ENCODE measurements at regions not wholly inside any gene's neighbourhood (a gene's known extent, or its start where the extent isn't known, plus 50 kb on each side); places are given as distances from the start of the nearest gene placed in this dataset.

GRCh38 chr20:17795003-17795402 is 95.2 kb downstream of the BANF2 start:
- POLR2A ChIA-PET (ENCODE audit: partially characterized antibody) = no interaction called here
- no peaks in the 10 kb centered on the region for H3K79me1 ChIP-seq (ENCODE audit: low read depth, low read length)
- no peaks in the 10 kb centered on the region for H4K20me1 ChIP-seq (replicated peaks in 1 of 2; ENCODE audit: control insufficient read depth in 1 of 2, insufficient read depth in 2 of 2, low read length in 2 of 2)
- H4K8ac ChIP-seq (ENCODE audit: extremely low read depth, insufficient read depth, low read length) = no peak overlapping the region
- H3K4ac ChIP-seq (replicated peaks; ENCODE audit: insufficient read length, low read depth, low read length) = no peak overlapping the region
- H2AK5ac ChIP-seq (ENCODE audit: low read depth, low read length) = no peak overlapping the region
- no peak overlapping the region for H3K4me2 ChIP-seq (ENCODE audit: insufficient read depth in 1 of 2, low read depth in 2 of 2, low read length in 2 of 2)
- no peak overlapping the region for H4K91ac ChIP-seq (replicated peaks; ENCODE audit: insufficient read length, low read length)
- no peak overlapping the region for H3K23ac ChIP-seq (ENCODE audit: insufficient read length)
- H3K14ac ChIP-seq (ENCODE audit: insufficient read length) = no peak overlapping the region
- H2BK12ac ChIP-seq (ENCODE audit: low read depth, low read length) = no peak overlapping the region
- H3K27ac ChIP-seq (ENCODE audit: low read depth, low read length) = no peak overlapping the region
- H2AFZ ChIP-seq (ENCODE audit: low read length) = no peak overlapping the region
- no peak overlapping the region for H3K56ac ChIP-seq (replicated peaks; ENCODE audit: insufficient read length, low read depth, low read length)
- H3K23me2 ChIP-seq (ENCODE audit: low read depth, low read length) = no peaks in the 10 kb centered on the region
- no peaks in the 10 kb centered on the region for H3K79me2 ChIP-seq (ENCODE audit: control insufficient read depth in 1 of 2, insufficient read depth in 2 of 2, low read length in 2 of 2)
- DNase-seq (ENCODE audit: low read depth in 1 of 2, low spot score in 2 of 2) = no peak
- no peak overlapping the region for H2BK15ac ChIP-seq (ENCODE audit: low read length)
- no peak overlapping the region for H3K4me3 ChIP-seq (ENCODE audit: extremely low read depth in 1 of 4, insufficient read depth in 2 of 4, low read depth in 3 of 4, low read length in 4 of 4)
- CTCF ChIA-PET (ENCODE audit: partially characterized antibody) = interaction anchor here (1.0 to 1.2 kb wide), 2 partner anchors 10 to 14 kb away, joined by 3 read pairs; no protein-coding TSS in a partner anchor
- FAIRE-seq = no peak
- H3K27me3 ChIP-seq (replicated peaks in 1 of 4; ENCODE audit: control insufficient read depth in 3 of 4, extremely low read depth in 1 of 4, insufficient read depth in 3 of 4, low read length in 3 of 4) = no peaks in the 10 kb centered on the region
- TF ChIP-seq SP1 (IDR thresholded peaks at IDR 0.05; ENCODE audit: low read depth, low read length) (no peak), BCL11A (IDR thresholded peaks at IDR 0.05; ENCODE audit: low read depth in 2 of 2, low read length in 2 of 2) (no peak), POLR2A (IDR thresholded peaks at IDR 0.05; ENCODE audit: control extremely low read depth in 1 of 2, low read depth in 2 of 2, low read length in 2 of 2) (no peak), SRF (IDR thresholded peaks at IDR 0.05; ENCODE audit: low read depth, low read length) (no peak), ATF3 (IDR thresholded peaks at IDR 0.05; ENCODE audit: insufficient read depth, low read depth, low read length) (no peak), KDM4A (IDR thresholded peaks at IDR 0.05; ENCODE audit: low read depth, low read length, severe bottlenecking) (no peak), GABPA (IDR thresholded peaks at IDR 0.05; ENCODE audit: borderline replicate concordance, insufficient read depth, low read length) (no peak), EP300 (IDR thresholded peaks at IDR 0.05; ENCODE audit: borderline replicate concordance in 1 of 2, low read depth in 2 of 2, low read length in 2 of 2) (no peak), POLR2AphosphoS5 (IDR thresholded peaks at IDR 0.05; ENCODE audit: low read depth, low read length) (no peak), RFX5 (IDR thresholded peaks at IDR 0.05; ENCODE audit: borderline replicate concordance, low read depth, low read length) (no peak), JUN (IDR thresholded peaks at IDR 0.05; ENCODE audit: low read depth, low read length) (no peak), CTBP2 (IDR thresholded peaks at IDR 0.05; ENCODE audit: borderline replicate concordance, insufficient read depth, insufficient read length, low read length) (no peak)
- H2BK5ac ChIP-seq (ENCODE audit: low read depth, low read length) = no peak overlapping the region
- no peak overlapping the region for H4K5ac ChIP-seq (ENCODE audit: insufficient read length, low read depth, low read length)
- H2BK120ac ChIP-seq (replicated peaks; ENCODE audit: low read depth, low read length) = no peak overlapping the region
- peaks cover 0 to 3% of the 10 kb centered on the region in 2 experiments; a peak in 1 of 4 replicates for H3K9me3 ChIP-seq (ENCODE audit: insufficient read depth in 2 of 2, low read depth in 1 of 2, low read length in 1 of 2)
- H3K9ac ChIP-seq (replicated peaks in 1 of 4; ENCODE audit: extremely low read depth in 1 of 4, low read depth in 3 of 4, low read length in 3 of 4) = no peak overlapping the region
- H2BK20ac ChIP-seq (ENCODE audit: low read length) = no peak overlapping the region
- no peak overlapping the region for H3K18ac ChIP-seq (ENCODE audit: extremely low read depth, low read length)
- no peaks in the 10 kb centered on the region for H3K4me1 ChIP-seq (replicated peaks in 1 of 4; ENCODE audit: control insufficient read depth in 3 of 4, insufficient read depth in 4 of 4, low read length in 3 of 4)
- no peaks in the 10 kb centered on the region; a peak in 1 of 8 replicates for H3K36me3 ChIP-seq (ENCODE audit: control insufficient read depth in 2 of 4, insufficient read depth in 4 of 4, low read length in 3 of 4)

Data from H1 (cell line).